NB4 (cell line): ENCODE measurements at regions not wholly inside any gene's neighbourhood (a gene's known extent, or its start where the extent isn't known, plus 50 kb on each side); places are given as distances from the start of the nearest gene placed in this dataset.

Experiments
- DNase-seq: peaks from one replicate; pipeline ENCODE4 v3.0.0; 2010; ENCODE audit warnings: low read depth
- H3K4me3 ChIP-seq: one replicate; pipeline ENCODE4 v1.5.1; 2011; ENCODE audit warnings: mild to moderate bottlenecking, low read depth, low read length, moderate library complexity
- CTCF ChIP-seq: IDR thresholded peaks from one replicate; pipeline ENCODE4 v1.5.1; 2012; ENCODE audit warnings: low read depth, low read length
- MAX ChIP-seq: IDR thresholded peaks from 2 replicates; pipeline ENCODE4 v1.6.1; 2011; ENCODE audit warnings: low read depth, low read length
- MYC ChIP-seq: IDR thresholded peaks from 2 replicates; pipeline ENCODE4 v1.6.1; 2011; ENCODE audit warnings: low read depth, low read length
- POLR2A ChIP-seq: IDR thresholded peaks from 2 replicates; pipeline ENCODE4 v1.6.1; 2011; ENCODE audit warnings: mild to moderate bottlenecking; ENCODE audit not compliant: insufficient read length; ENCODE audit errors: extremely low read depth

GRCh38 chr18:73784853-73785252, 362.8 kb downstream of the FBXO15 start:
- TF ChIP-seq MAX (no peak), MYC (no peak), CTCF (no peak), POLR2A (no peak)
- DNase-seq = peak; percentile 40
- H3K4me3 ChIP-seq = no peak overlapping the region

- no peak overlapping the region for H3K4me3 ChIP-seq
- TF ChIP-seq MAX (no peak), CTCF (no peak), POLR2A (no peak), MYC (no peak)
- DNase-seq = no peak
Measured at GRCh38 chr18:73782405-73782804, 365.2 kb downstream of the FBXO15 start.

- H3K4me3 ChIP-seq = no peak overlapping the region
- TF ChIP-seq MAX = no peak
- no peak for TF ChIP-seq MYC
- TF ChIP-seq CTCF = no peak
- no peak for TF ChIP-seq POLR2A
- no peak for DNase-seq
Measured at GRCh38 chr18:73780218-73780617, 367.4 kb downstream of the FBXO15 start.

- H3K4me3 ChIP-seq = no peak overlapping the region
- no peak for DNase-seq
- TF ChIP-seq MAX = no peak
- no peak for TF ChIP-seq CTCF
- TF ChIP-seq POLR2A = no peak
- no peak for TF ChIP-seq MYC
Measured at GRCh38 chr18:73778032-73778359, 369.6 kb downstream of the FBXO15 start.

- no peak overlapping the region for H3K4me3 ChIP-seq
- TF ChIP-seq POLR2A = no peak
- no peak for TF ChIP-seq MAX
- no peak for TF ChIP-seq MYC
- no peak for TF ChIP-seq CTCF
- no peak for DNase-seq
Measured at GRCh38 chr18:73777356-73778031, 370.1 kb downstream of the FBXO15 start.
